ENCODE measurements at regions not wholly inside any gene's neighbourhood (a gene's known extent, or its start where the extent isn't known, plus 50 kb on each side); places are given as distances from the start of the nearest gene placed in this dataset.

DNA sequence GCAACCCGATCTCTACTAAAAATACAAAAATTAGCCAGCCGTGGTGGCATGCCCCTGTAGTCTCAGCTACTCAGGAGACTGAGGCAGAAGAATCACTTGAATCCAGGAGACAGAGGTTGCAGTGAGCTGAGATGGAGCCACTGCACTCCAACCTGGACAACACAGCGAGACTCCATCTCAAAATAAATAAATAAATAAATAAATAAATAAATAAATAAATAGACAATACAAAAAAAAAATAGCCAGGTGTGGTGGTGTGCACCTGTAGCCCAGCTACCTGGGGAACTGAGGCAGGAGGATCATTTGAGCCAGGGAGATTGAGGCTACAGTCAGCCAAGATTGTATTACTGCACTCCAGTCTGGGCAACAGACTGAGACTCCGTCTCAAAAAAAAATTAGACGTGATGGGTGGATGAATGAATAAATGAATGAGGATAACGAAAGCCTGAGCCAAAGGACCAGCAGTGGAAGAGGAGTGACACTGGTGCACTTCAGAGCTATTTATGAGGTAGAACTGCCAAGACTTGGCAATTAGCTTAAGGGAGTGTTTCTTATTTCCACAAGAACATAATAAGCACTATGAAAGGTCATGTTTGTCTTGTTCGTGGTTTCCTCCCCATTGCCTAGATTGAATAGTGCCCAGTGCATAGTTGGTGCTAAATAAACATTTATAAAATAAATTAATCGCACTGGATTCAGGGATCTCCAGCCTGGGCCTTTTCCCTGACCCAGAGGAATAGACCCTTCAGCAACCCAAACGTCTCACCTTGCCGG is 232.2 kb downstream of the IDS start:
- DNase-seq = no peak

DNA sequence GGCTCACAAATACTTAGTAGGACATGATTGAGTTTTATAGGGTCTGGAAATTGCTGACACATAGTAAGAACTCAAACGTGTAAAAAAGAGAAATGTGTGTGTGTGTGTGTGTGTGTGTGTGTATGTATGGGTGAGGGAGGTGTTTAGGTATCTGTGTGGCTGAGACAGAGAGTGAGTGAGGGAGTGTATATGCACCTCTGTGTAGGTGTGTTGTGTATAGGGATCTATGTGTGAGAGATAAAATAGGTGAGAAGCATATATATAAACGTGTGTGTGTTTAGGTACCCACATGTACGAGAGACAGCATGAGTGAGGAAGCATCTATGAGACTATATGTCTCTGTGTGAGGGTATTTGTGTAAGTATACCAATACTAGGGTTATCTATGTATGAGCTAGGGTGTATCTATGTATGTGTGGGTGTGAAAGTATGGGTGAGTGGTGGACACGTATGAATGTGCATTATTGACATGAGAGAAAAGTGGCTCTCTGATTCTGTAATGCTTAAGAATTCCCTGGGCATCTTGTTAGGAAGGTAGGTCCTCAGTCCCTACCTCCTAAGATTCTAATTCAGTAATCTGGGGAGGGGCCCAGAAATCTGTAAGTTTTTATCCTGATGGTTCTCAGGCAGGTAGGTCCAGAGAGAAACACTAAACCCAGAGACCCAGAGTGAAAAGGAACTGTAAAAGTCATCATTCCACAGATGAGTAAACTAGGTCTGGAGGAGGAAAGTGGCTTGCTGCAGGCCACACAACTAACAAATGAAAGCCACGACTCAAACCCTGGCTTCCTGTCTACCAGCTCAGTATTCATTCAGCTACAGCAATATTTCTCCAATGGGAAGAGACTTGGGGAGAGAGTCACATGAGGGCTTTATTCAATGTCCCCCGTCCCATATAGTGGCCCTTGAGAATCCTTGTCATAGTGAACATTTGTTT is 237.0 kb downstream of the IDS start:
- DNase-seq = no peak

DNA sequence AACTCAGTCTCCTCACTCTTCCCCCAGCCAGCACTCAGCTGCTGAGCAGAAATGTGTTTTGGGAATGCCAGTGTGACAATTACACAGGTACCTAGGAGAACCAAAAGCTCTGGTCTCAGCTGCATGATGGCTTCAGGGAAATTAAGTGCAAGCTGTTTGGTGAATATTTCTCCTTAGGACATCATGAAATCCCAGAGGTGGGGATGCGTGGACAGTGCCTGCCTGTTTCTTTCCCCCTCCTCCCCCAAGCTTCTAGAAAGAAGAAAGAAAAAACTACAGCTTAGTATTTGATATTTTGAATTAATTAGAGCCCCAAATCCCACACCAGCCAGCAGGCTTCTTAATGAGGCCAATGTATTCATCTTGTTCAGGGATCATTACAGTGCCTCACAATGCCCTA is 243.0 kb downstream of the IDS start:
- DNase-seq = no peak

DNA sequence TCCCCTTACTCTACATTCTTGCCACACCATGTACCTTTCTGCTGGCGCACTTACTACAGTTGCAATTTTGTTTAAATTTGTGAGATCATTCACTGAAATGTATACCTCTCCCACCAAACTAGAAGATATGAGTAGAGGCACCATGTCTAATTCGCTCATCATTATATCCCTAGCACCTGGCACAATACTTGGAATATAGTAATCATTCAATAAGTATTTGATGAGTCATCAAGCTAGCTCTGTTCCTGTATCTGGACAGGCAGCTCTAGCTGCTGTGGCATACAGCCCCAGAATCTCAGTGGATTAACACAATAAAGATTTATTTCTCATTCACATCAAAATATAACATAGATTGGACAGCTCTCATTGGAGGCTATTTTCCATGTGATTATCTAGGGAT is 245.9 kb downstream of the IDS start:
- no peak for DNase-seq

DNA sequence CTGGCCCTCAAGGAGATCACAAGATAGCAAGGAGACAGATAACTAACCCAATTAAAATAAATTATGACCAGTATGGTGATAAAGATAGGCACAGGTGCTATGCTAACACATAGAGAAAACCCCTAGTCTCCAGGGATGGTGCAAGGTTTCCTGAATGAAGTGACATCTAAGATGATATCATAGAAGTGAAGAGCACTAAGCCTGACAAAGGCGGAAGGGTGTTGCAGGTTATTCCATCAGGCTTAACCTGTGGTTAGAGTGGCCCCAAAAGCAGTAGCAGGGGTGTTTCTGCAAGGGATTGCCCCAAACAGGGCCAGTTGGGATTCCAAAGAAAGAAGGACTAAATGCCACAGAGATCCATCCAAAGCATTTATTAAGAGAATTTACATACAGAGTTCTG is 249.2 kb downstream of the IDS start:
- DNase-seq = no peak

DNA sequence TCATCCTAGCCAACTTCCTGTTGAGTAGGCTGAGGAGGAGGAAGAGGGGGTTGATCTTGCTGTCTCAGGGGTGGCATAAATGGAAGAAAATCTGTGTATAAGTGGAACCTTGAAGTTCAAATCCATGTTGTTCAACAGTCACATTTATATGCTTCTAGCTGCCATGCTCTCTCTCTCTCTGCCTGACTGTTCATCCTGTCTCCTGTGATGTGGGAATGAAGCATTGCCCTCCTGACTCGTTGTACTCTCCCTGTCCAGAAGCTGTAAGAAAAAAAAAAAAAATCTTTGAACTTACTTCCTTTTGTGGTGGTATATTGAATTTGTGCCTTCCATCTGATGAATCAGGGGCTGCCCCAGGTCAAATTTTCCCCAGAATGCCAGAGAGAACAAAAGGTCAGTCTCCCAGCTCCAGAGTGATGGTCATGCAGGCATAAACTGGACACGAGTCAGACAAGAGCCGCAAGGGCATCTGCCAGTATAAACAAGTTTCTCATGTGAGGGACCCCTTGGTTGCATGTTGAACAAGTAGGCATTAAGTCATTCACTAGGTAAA is 257.0 kb downstream of the IDS start:
- no peak for DNase-seq

DNA sequence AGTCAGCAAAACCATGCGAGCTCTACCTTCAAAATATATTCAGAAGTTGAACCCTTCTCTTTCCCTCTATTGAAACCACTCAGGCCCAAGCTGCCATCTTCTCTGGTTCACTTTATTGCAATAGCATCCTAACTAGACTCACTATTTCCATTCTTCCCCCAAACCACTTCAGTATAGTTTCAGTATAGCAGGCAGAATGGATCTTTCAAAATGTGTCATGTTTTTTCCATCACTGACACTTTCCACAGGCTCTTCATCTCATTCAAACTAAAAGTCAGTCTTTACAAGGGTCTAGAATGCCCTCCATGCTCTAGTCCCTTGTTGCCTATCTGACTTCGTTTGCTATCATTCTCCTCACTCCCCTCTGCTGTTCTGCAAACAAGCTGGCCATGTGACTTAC is 274.4 kb downstream of the IDS start:
- no peak for DNase-seq

DNA sequence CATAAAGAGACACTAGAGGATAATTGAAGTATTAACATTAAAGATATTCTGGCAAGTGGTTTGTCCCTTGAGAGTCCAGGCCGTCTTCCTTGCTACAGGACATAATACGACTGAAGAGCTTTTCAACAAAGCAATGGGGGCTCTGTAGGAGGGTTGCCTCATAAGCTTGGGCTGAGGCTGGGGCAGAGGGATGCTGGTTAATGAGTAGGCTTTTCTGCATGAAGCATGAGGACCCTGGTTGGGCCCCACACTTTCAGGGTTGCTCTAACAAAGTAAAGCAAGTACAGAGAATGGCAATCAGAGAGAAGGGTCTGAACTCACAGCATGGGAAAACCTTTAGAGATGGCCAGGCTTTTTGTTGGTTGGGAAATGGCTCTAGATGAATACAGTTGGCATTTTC is 281.3 kb downstream of the IDS start:
- DNase-seq = no peak

DNA sequence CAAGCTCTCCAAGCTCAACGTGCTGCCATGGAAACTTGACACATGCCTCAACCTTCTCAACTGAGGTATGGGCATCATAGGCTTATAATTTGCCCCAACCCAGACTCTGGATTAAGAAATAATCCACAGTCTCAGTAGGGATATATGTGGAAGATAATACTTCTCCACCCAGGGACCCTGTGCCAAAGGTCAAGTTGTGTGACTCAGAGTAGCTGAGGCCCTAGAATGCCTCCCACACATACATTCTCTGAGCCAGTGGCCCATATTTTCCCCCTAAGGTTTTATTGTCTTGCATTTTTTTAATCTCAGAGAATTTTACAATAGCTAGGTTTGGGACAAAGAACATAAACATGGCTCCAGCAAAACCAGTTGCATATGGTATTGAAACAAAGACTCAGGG is 283.1 kb downstream of the IDS start:
- no peak for DNase-seq

DNA sequence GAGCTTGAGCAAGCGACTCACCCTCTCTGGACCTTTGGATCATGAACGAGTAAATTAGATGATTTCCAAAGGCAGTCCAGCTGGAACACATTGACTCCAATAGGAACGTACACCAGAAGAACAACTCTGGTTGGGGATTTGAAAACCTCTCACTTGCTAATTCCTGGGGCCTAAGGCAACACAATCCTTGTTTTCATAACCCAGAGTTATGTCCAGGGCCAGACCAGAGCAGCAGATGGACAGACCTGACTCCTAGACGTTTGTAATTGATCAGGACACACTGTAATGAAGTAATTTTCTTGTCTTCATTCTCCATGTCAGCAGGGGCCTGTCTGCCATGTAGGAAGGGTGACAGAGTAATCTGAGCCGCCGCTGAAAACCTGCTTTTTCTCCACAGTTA is 283.9 kb downstream of the IDS start:
- DNase-seq = no peak

DNA sequence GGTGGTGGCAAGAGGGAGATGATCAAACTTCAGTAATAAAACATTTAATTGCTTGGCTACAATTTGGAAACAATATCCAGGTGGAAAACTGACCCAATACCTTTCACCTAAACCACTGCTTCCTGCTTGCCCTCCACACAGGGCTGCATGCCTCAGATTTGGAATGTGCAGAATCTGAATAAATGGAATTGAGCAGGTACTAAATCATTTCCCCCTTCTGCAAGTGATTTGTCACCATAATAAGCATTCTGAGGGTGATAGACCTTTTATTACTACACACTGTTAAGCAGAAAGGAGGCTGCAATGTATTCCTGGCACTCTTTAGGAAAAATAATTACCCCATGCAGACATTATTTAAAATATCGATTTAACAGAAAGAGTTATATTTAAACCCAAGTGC is 291.8 kb downstream of the IDS start:
- DNase-seq = no peak

DNA sequence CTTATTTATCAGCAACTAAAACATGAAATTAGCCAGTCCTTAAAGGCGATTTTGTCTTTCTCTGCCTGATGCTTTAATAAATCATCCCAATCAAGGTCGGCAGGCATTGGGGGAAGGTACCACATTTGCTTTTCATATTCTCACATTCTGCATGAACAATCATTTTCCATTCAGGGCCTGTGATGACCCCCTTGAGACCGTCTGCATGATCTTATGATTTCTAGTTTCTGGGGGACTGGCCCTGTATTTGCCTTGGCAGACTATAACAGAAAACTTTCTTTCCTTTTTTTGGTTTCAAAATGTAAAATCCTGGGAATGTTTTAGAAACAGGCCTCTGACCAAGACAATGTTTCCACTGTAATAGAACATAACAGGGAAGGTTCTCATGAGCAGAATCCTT is 296.8 kb downstream of the IDS start:
- DNase-seq = no peak

DNA sequence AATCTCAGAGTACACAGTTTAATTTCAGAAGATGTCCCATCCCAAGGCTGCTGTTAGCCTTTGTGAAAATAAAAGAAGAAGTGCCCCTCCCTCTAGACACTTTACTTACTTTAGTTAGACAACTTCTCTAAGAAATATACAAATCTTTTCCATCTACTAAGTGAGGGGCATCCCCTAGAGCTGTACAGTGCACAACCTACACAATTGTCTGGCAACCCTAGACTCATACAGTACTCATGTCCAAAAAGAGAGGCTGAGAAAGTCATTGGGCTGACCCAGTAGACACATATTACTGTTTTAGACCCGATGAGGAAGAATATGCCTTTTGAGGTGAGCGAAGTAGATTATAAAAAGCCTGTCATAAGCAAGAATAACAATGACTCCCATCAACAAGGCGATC is 297.6 kb downstream of the IDS start:
- no peak for DNase-seq

DNA sequence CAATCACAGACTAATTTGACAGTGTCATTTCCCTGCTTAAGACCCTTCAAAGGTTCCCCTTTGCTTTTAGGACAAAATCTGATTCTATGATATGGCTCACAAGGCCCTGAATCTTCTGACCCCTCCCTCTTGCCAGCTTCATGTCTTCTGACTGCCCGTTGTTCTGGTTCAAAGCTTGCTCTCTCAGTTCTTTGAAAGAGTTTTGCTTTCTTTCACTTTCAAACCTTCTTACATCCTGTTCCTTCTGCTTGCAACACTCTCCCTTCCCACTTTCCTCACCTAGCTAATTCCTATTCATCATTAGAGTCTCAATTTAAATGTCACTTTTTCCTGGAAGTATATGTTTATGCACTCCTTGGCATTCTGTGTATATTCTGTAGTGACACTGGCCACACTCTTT is 299.2 kb downstream of the IDS start:
- DNase-seq = no peak

DNA sequence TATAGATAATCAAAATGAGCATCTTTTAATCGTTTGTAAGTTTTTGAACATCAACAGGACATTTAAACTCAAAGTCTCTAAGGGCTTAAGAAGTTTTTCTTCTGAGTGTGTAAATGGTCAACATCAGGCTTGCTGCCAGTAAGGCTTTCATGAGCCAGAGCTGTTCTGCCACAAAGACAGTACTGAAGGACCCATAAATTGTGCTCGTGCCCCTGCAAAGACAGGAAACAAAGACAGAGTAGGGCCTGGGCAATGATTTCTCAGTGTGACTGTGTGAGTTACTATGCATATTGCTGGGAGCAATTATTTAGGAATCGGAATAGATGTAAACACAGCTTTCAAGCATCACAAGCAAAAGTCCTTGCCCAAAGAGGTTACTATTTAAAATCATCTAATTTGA is 300.0 kb downstream of the IDS start:
- DNase-seq = no peak

DNA sequence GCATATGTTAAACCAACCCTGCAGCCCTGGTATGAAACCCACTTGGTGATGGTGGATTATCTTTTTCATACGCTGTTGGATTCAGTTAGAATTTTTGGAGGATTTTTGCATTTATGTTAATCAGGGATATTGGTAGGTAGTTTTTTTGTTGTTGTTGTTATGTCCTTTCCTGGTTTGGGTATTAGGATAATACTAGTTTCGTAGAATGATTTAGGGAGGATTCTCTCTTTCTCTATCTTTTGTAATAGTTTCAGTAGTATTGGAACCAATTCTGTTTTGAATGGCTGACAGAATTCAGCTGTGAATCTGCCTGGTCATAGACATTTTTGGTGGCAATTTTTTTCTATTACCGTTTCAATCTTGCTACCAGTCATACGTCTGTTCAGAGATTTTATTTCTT is 305.4 kb downstream of the IDS start:
- DNase-seq = no peak

DNA sequence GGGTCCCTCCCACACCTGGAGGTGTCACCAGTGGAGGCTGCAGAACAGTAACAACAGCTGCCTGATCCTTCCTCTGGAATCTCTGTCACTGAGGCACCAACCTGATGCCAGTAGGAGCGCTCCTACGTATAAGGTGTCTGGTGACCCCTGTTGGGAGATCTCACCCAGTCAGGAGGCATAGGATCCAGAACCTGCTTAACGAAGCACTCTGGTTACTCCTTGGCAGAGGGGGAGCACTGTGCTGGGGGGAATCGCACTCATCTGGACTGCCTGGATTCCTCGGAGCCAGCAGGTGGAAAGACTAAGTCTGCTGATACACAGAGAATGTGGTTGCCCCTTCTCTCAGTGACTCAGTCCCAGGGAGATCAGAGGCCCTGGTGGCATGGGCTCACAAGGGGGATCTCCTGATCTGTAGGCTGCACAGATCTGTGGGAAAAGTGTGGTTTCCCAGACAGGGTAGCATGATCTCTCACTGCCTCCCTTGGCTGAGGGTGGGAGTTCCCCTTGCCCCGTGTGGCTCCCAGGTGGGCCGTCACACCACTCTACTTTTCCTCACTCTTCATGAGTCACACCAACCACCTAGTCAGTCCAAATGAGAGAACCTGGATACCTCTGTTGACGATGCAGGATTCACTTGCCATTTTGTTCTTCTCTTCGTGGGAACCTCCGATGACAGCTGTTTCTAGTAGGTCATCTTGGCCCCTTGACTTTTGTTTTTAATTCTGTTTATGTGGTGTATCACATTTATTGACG is 305.9 kb downstream of the IDS start:
- no peak for DNase-seq

DNA sequence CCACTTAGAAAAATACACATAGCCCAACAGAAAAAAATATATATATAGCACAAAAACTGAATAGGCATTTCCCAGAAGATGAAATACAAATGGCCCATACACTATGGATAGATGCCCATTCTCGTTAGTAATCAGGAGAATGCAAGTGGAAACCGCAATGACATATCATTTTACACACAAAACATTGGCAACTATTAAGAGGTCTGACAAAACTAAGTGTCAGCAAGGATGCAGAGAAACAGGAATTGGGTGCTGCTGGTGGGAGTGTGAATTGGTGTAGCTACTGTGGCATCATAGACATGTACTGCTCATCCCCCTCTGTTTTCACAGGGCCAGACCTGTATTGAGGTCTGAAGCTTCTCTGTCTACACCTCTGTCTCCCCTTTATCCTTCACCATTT is 320.0 kb downstream of the IDS start:
- DNase-seq = no peak

DNA sequence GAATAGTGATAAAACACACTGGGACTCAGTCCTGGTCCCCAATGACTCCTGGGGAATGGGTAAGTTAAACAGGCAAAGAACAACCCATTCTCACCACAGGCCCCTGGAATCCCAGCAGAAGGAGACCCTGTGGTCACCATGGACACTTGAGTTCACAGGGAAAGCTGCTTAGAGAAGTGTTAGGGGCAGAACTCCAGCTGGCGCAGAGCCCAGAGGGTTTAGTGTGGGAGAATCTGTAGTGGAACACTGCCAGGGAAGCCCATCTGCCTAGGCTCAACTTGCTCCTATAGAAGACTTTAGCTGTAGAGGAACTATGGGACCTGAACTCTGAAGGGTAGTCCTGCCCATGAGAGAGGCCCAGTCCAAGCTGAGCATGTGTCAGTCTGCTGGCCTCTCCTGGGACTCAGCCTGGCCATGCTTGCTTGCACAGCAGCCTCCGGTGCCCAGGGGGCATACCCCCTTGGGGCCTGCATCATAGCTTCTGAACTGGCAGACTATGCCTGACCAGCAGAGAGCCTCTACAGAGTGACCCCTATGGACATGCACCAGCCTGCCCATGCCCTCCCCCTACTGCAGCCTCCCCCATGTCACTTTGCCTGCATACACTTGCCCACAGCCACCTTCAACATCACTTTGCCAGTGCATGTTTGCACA is 343.5 kb downstream of the IDS start:
- DNase-seq = peak; percentile 84

DNA sequence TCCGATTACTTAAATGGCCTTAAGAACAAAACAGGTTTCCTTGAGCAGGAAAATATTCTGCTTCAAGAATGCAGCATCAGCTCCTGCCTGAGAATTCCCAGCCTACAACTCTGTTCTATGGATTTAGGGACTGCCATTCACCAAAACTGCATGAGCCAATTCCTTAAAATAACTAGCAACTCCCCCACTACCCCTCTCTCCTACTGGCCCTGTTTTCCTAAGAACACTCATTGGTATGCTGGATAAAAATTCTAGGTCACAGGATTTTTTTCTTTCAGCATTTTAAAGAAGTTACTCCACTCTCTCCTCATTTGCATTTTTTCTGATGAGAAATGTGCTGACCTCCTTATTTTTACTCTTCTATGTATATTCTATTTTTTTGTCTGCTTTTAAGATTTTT is 347.1 kb downstream of the IDS start:
- DNase-seq = no peak

DNA sequence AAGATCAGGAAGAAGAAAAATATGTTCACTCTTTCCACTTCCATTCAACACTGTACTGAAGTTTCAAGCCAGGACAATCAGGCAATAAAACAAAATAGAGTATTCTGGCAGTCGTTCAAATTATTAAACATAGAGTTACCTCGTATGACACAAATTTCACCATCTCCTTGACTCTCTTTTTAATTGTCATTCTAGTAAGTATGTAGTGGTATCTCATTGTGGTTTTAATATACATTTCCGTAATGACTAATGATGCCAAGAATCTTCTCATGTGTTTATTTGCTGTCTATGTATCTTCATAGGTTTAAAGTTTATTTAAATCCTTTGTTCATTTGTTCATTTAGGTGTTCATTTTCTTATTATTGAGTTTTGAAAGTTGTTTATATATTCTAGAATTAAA is 352.2 kb downstream of the IDS start:
- no peak for DNase-seq

DNA sequence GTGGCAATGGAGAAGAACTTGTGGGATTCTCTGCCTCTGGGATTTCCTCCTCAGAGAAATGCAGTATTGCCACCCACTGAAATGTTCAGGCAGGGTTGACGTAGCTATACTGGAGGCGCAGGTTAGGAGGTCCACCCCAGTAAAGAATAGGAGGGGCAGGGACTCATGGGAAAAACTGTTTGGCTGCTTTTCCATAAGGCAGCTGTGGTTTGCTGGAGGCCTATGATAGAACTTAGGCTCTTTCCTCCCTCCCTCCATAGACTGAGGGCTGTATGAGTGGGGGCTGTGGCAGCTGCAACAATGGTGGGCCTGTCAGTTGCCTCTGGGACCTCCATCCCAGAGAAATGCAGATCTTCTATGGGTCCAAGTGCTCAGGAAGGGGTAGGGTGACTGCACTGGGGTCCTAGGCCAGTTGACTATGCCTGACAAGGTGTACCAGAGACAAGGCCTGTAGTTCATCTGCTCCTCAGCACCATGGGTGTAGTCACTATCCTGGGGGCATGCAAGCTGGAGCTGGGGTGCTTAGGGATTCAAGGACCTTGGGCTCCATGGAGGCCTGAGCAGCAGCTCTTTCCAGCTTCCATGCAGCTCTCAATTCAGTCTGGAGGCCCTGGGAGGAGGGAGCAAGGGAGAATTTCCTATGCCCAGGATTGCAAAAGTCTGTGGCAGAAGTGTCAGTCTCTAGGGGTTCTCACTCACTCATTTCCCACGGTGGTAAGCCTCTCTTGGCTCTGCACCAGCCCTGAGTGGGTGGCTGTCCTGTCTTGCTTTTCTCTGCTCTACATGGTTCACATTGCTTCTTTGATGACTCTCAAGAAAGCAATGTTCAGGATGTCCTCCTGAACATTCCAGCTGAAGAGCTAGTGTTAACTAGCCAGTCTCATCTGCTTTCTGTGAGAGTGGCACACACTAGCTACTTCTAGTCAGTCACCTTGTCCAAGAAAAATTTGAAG is 353.0 kb downstream of the IDS start:
- DNase-seq = no peak
